Kidney (tissue), 13 donors: ENCODE measurements at regions not wholly inside any gene's neighbourhood (a gene's known extent, or its start where the extent isn't known, plus 50 kb on each side); places are given as distances from the start of the nearest gene placed in this dataset.

ENCODE experiments used
- DNase-seq, 5 donors: peaks; one replicate each; pipeline ENCODE4 v3.0.0-alpha.2; 2013 to 2020
- FAIRE-seq: peaks from 2 replicates; lab custom pipeline; 2012; peaks lifted over from hg19 to GRCh38; lab: Jason Lieb, UNC
- H3K27ac ChIP-seq, 2 donors: one replicate each; pipeline ENCODE4 v1.7.0; 2013; ENCODE audit warnings: low read depth in 2 of 2, low read length in 2 of 2, inconsistent platforms in 1 of 2
- H3K27me3 ChIP-seq: one replicate; pipeline ENCODE4 v1.7.1; 2013; ENCODE audit warnings: low read length, inconsistent platforms; ENCODE audit not compliant: control insufficient read depth, insufficient read depth
- H3K36me3 ChIP-seq, 3 donors: one replicate each; pipeline versions ENCODE4 v1.7.0 to v1.7.1; 2013; ENCODE audit warnings: low read length in 3 of 3, control low read depth in 1 of 3, inconsistent platforms in 1 of 3; ENCODE audit not compliant: insufficient read depth in 3 of 3, control insufficient read depth in 2 of 3
- H3K4me1 ChIP-seq, 3 donors: one replicate each; pipeline versions ENCODE4 v1.7.0 to v1.7.1; 2013; ENCODE audit warnings: low read length in 3 of 3, inconsistent platforms in 1 of 3, low read depth in 1 of 3; ENCODE audit not compliant: control insufficient read depth in 2 of 3, insufficient read depth in 2 of 3
- H3K4me3 ChIP-seq, 3 donors: one replicate each; pipeline versions ENCODE4 v1.7.0 to v1.8.1; 2013; ENCODE audit warnings: low read length in 3 of 3, control low read depth in 1 of 3, inconsistent platforms in 1 of 3
- H3K9ac ChIP-seq, 3 donors: one replicate each; pipeline versions ENCODE4 v1.7.0 to v1.7.1; 2013; ENCODE audit warnings: low read length in 3 of 3, control low read depth in 1 of 3, inconsistent platforms in 1 of 3
- H3K9me3 ChIP-seq, 3 donors: one replicate each; pipeline versions ENCODE4 v1.7.0 to v1.7.1; 2013; ENCODE audit warnings: low read length in 3 of 3, control low read depth in 1 of 3, inconsistent platforms in 1 of 3; ENCODE audit not compliant: control insufficient read depth in 2 of 3, insufficient read depth in 1 of 3
- intact Hi-C: fragments of 100-400 bp; cut with DNase I; formaldehyde crosslinking; loops from one replicate; pipeline ENCODE4 v1.11.1; 2022
- TF ChIP-seq, protein P1 (sequence below): IDR thresholded peaks from 3 replicates; pipeline ENCODE4 v1.5.1; 2012; ENCODE audit warnings: mild to moderate bottlenecking, moderate library complexity, borderline replicate concordance; ENCODE audit not compliant: insufficient read depth; ENCODE audit errors: extremely low read depth
- donor health status: control.
- donor health status: control.
- donor health status: control.
- donor health status: control.
- donor health status: control.
- donor health status: DM: yes; HTN: yes; CAD: no.
- donor health status: Normal renal cell carcinoma (clear cell type).

DNA sequence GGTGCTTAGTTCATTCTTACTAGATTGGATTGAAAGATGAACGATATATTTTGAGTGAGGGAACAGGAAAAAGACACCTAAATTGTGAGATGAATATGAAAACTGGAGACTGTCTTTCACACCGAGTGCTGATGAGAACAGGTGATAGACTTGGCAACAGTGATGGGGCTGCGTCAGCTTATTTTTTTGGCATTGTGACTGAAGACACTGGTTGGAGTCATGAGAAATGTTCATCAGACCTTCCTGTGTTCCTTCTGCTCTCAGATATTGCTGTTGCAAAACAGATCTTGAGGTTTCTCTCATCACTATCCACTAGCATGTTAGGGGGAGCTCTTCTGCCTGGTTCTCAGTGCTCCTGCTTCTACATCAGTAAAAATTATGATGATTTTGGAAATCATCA is 124.2 kb upstream of the KCNIP4 start:
- Histone ChIP-seq H3K4me3 (no peak overlapping the region), H3K9ac (no peak overlapping the region), H3K27ac (no peak overlapping the region), H3K36me3 (no peaks in the 10 kb centered on the region), H3K4me1 (no peaks in the 10 kb centered on the region), H3K27me3 (no peaks in the 10 kb centered on the region), H3K9me3 (no peaks in the 10 kb centered on the region)
- no peak for FAIRE-seq
- TF ChIP-seq, protein P1, sequence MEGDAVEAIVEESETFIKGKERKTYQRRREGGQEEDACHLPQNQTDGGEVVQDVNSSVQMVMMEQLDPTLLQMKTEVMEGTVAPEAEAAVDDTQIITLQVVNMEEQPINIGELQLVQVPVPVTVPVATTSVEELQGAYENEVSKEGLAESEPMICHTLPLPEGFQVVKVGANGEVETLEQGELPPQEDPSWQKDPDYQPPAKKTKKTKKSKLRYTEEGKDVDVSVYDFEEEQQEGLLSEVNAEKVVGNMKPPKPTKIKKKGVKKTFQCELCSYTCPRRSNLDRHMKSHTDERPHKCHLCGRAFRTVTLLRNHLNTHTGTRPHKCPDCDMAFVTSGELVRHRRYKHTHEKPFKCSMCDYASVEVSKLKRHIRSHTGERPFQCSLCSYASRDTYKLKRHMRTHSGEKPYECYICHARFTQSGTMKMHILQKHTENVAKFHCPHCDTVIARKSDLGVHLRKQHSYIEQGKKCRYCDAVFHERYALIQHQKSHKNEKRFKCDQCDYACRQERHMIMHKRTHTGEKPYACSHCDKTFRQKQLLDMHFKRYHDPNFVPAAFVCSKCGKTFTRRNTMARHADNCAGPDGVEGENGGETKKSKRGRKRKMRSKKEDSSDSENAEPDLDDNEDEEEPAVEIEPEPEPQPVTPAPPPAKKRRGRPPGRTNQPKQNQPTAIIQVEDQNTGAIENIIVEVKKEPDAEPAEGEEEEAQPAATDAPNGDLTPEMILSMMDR: no peak
- intact Hi-C loops: no loop called here
- no peak for DNase-seq

DNA sequence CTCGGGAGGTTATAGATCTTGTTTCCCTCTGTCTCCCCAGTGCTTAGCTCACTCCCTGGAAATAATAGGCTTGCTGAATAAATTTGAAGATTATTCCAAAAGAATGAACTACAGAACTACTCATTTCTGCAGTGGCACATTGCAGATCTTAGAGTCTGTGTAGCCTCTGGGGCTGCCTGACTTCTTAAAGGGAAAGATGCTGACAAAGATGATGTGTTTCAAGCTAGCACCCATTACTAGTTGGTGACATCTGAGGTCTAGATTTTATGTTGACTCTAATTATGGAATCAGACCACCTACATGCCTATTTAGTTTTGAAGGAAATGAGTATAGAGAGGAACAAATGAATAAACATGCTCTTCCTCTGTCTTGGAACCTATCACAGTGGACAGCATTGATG is 123.7 kb upstream of the KCNIP4 start:
- intact Hi-C loops: no loop called here
- TF ChIP-seq, protein P1: no peak
- no peaks in the 10 kb centered on the region for H3K9me3 ChIP-seq
- DNase-seq: no peak
- H3K27me3 ChIP-seq: no peaks in the 10 kb centered on the region
- H3K36me3 ChIP-seq: no peaks in the 10 kb centered on the region
- no peak for FAIRE-seq
- no peak overlapping the region for H3K4me3 ChIP-seq
- no peak overlapping the region for H3K27ac ChIP-seq
- H3K9ac ChIP-seq: no peak overlapping the region
- H3K4me1 ChIP-seq: no peaks in the 10 kb centered on the region

DNA sequence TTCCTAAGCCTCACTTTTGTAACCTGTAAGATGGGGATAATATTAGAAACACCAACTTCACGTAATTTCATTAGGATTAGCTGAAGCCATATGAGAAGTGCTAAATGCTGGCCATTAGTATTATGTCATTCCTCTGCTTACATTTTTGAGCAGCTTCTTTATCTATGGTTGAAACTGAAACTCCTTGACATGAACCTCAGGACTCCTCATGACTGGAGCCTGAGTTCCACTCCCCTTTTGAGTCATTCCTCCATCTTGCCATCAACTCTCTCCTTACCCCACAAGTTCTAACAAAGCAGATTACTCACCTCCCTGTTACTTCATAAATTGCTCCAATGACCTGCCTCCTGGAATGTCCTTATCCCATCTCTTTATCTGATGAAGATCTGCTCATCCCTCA is 123.2 kb upstream of the KCNIP4 start:
- no peak overlapping the region for H3K4me3 ChIP-seq
- intact Hi-C loops: no loop called here
- H3K27ac ChIP-seq: no peak overlapping the region
- H3K36me3 ChIP-seq: no peaks in the 10 kb centered on the region
- DNase-seq (no peak), FAIRE-seq (no peak)
- no peaks in the 10 kb centered on the region for H3K27me3 ChIP-seq
- TF ChIP-seq, protein P1: no peak
- no peaks in the 10 kb centered on the region for H3K9me3 ChIP-seq
- H3K4me1 ChIP-seq: no peaks in the 10 kb centered on the region
- no peak overlapping the region for H3K9ac ChIP-seq

DNA sequence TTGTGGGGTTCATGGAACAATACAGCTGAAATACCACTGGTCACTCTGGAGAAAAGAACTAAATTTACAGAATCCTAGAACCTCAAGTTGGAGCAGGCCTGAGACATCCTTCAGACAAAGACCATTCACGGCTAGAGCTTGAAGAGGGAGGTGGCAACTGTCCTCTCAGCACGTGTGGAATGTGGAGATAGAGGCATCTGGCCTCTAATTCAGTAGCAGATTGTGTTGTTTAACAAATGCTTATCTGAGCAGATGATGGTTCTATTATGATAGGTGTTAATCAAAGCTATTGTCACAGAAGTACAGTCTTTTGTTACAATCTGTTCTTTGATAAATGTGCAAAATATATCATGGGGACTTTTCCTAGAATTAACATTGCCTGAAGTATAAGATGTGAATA is 121.7 kb upstream of the KCNIP4 start:
- TF ChIP-seq, protein P1: no peak
- no peak overlapping the region for H3K9ac ChIP-seq
- no peaks in the 10 kb centered on the region for H3K9me3 ChIP-seq
- no peak overlapping the region for H3K4me3 ChIP-seq
- H3K27ac ChIP-seq: no peak overlapping the region
- DNase-seq: no peak
- no peaks in the 10 kb centered on the region for H3K27me3 ChIP-seq
- no peaks in the 10 kb centered on the region for H3K36me3 ChIP-seq
- intact Hi-C loops: no loop called here
- H3K4me1 ChIP-seq: no peaks in the 10 kb centered on the region
- FAIRE-seq: no peak
